Kidney epithelial cell (primary cell): ENCODE measurements at regions not wholly inside any gene's neighbourhood (a gene's known extent, or its start where the extent isn't known, plus 50 kb on each side); places are given as distances from the start of the nearest gene placed in this dataset.

Experiments used
- DNase-seq: peaks from one replicate; pipeline ENCODE4 v3.0.0-alpha.2; 2010; ENCODE audit warnings: low read depth
- H3K27me3 ChIP-seq: 2 replicates; pipeline ENCODE4 v1.6.0; 2011; ENCODE audit warnings: low read length; ENCODE audit not compliant: control insufficient read depth, insufficient read depth
- H3K36me3 ChIP-seq: 2 replicates; pipeline ENCODE4 v1.5.1; 2011; ENCODE audit warnings: low read length; ENCODE audit not compliant: control insufficient read depth, insufficient read depth
- H3K4me3 ChIP-seq: 2 replicates; pipeline ENCODE4 v1.5.1; 2011; ENCODE audit warnings: low read depth, mild to moderate bottlenecking, control low read depth, low read length
- TF ChIP-seq, protein P1 (sequence below): IDR thresholded peaks from 2 replicates; pipeline ENCODE4 v1.5.1; 2011; ENCODE audit warnings: mild to moderate bottlenecking, moderate library complexity, low read length, control low read depth, inconsistent platforms; ENCODE audit not compliant: insufficient read depth, poor library complexity, severe bottlenecking

DNA sequence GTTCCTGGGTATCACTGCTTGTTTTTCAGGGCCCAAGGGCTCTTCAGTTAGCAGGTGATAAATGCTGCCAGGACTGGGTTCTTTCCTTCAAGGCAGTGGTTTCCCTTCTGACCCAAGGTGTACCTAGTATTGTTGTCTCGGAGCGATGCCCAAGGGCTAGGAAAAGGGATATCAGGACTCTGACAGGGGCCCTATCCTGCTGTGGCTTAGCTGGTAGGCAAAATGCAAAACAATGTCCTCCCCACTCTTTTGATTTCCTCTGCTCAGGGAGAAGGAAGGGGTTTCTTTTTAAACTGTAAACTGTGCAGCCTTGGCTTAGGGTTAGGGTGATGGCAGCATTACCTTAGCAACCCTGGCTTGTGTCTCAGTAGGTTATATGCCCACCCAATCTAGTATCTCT lies 508.8 kb upstream of the CTNND2 start:
- Histone ChIP-seq H3K27me3 (no peaks in the 10 kb centered on the region), H3K36me3 (no peaks in the 10 kb centered on the region), H3K4me3 (no peak overlapping the region)
- TF ChIP-seq, protein P1, sequence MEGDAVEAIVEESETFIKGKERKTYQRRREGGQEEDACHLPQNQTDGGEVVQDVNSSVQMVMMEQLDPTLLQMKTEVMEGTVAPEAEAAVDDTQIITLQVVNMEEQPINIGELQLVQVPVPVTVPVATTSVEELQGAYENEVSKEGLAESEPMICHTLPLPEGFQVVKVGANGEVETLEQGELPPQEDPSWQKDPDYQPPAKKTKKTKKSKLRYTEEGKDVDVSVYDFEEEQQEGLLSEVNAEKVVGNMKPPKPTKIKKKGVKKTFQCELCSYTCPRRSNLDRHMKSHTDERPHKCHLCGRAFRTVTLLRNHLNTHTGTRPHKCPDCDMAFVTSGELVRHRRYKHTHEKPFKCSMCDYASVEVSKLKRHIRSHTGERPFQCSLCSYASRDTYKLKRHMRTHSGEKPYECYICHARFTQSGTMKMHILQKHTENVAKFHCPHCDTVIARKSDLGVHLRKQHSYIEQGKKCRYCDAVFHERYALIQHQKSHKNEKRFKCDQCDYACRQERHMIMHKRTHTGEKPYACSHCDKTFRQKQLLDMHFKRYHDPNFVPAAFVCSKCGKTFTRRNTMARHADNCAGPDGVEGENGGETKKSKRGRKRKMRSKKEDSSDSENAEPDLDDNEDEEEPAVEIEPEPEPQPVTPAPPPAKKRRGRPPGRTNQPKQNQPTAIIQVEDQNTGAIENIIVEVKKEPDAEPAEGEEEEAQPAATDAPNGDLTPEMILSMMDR, result no peak
- DNase-seq, result no peak

DNA sequence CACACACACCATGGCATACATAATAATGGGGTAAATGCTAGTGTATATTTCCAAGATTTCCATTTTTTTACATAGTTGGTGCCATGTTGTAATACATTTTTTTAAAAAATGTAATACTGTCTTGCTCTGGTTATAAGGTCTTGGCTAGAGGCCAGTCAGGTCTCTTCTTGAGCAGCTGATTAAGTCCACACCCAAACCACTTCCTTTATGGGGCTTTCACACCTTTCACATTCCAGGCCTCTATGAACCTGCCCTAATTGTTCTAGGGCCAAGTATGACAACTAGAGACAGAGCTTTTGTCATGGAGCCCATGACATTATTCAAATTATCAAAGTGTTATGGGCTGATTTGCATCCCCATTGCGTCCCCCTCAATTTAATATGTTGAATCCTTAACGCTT lies 495.6 kb upstream of the CTNND2 start:
- DNase-seq, result no peak
- Histone ChIP-seq H3K36me3 (no peaks in the 10 kb centered on the region), H3K27me3 (no peaks in the 10 kb centered on the region), H3K4me3 (no peak overlapping the region)
- TF ChIP-seq, protein P1, result no peak

DNA sequence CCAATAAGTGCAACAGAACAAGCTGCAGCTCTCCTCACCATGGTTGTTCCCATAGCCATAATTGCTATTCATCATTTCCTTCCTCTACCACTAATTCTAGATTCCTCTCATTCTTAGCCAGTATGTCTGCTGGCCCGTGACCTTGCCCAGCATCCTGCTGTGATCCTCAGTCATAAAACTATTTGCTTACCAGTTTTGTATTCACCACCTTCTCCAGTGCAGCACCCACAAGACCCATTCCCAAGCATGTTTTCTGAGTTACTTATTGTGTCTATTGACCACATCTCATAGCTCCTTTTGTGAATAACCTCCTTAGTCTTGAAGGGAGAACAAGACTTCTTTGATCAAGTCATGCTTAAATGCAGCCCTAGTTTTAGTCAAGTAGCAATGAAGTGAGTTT lies 488.0 kb upstream of the CTNND2 start:
- TF ChIP-seq, protein P1, result no peak
- no peak for DNase-seq

DNA sequence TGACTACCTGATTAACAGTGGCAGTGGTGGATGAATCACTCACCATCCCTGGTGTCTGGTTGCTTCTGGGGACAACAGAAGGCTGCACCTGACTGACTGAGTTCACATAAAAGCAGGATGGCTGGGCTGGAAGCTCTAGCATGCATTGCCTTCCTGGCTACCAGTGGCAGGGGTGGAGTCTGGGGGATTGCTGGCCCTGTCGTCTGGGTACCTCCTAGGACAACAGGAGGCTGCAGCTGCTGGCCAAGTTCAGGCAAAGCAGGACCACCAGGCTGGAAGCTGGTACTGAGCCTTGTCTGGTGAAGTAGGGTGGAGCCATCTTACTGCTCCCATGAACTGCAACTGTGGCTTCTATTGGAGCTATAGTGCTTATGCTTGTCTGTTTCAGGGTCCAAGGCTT lies 480.8 kb upstream of the CTNND2 start:
- H3K4me3 ChIP-seq, result no peak overlapping the region
- no peaks in the 10 kb centered on the region for H3K27me3 ChIP-seq
- TF ChIP-seq, protein P1, result no peak
- no peaks in the 10 kb centered on the region for H3K36me3 ChIP-seq
- no peak for DNase-seq

More for the DNA sequence above, 488.0 kb upstream of the CTNND2 start:
- Histone ChIP-seq H3K27me3 (no peaks in the 10 kb centered on the region), H3K36me3 (no peaks in the 10 kb centered on the region), H3K4me3 (no peak overlapping the region)

DNA sequence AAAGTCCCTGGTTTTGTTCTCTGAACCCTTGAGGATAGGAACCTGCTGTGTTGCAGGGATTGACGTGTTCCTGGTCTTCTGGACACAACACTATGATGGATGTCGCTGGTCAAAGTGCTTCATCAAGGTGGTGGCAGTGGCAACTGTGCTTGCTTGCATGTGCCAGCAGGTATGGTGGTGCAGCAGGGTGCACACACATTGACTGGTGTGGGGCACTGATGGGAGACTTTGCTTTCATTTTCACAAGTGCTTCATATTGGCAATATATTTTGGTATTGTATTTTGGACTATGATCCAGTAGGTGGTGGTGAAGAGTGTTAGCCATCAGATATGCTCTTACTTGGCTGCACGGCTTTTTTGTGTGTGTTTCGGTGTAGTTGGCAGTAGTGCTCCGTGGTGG lies 479.8 kb upstream of the CTNND2 start:
- Histone ChIP-seq H3K36me3 (no peaks in the 10 kb centered on the region), H3K4me3 (no peak overlapping the region), H3K27me3 (no peaks in the 10 kb centered on the region)
- TF ChIP-seq, protein P1, result no peak
- DNase-seq, result no peak

DNA sequence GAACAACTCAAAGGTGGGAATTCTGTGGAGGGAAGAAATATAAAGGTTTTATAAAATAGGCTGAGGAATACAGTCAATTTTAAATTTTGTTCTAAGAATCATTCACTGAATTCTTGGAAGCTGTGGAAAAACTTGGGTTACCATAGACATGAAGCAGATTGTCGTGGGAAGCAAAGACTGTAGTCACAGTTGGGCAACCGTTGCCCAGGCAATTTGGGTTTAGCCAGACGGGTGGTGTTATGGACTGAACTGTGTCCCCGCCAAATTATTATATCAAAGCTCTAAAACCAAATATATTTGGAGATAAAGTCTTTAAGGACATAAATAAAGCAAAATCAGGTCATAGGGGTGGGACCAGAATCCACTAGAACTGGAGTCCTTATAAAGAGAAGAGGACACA lies 463.7 kb upstream of the CTNND2 start:
- no peaks in the 10 kb centered on the region for H3K36me3 ChIP-seq
- TF ChIP-seq, protein P1, result no peak
- no peaks in the 10 kb centered on the region for H3K27me3 ChIP-seq
- no peak for DNase-seq
- no peak overlapping the region for H3K4me3 ChIP-seq
